Stimulated activated CD8-positive, alpha-beta memory T cell treated with anti-CD3 and anti-CD28 coated beads, Interleukin-4, amount 100 ng/mL, for 48 hours (primary cell): ENCODE measurements at regions not wholly inside any gene's neighbourhood (a gene's known extent, or its start where the extent isn't known, plus 50 kb on each side); places are given as distances from the start of the nearest gene placed in this dataset.
"Not testable (repeated sequence)": the region's sequence is repeated elsewhere in the genome, so short reads cannot be mapped to it uniquely, and the experiment has no call there.

Experiments used
- DNase-seq: peaks from one replicate; pipeline ENCODE4 v3.0.0-alpha.2; 2020

GRCh38 chr11:57920971-57921370 lies 102.7 kb upstream of the OR9Q1 start:
- no peak for DNase-seq

GRCh38 chr11:57932105-57932504 lies 91.6 kb upstream of the OR9Q1 start:
- DNase-seq = no peak

DNA sequence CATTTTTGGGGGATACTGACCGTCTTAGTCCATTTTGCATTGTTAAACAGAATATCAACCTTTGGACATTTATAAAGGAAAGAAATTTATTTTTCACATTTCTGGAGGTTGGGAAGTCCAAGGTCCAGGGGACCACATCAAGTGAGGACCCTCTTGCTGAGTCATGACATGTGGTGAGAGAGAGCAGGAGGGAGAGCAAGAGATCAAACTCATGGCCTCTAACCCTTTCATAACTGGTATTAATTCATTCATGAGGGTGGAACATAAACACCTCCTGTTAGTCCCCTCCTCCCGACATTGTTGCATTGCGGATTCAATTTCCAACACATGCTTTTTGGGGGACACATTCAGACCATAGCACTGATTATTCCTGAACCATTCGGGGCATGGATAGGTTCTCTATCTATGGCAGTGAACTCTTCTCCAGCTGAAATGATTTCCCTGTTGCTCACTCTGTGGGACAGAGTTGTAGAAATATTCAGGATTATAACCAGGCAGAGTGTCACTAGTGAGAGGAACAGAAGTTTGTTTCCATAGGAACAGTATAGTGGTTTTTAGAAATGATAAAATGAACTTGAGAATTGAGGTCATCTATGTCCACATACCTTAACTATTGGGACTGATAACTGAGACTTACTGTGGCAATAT lies 88.2 kb upstream of the OR9Q1 start:
- DNase-seq = no peak

DNA sequence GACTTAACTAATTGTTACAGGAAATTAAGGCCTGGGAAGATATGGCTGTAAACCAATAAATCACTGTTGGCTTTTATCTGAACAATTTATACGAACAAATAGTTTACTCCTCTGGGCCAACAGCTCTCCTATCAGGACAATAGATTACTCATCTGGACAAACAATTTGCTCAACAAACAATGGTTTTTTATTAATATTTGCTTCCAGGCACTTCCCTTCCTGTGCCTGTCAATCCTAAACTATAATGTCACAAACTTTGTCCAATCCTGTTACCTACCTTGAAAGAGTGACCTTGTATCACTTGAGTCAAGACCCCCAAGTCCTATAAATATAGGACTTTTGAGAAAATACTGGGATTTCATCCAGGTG lies 87.6 kb upstream of the OR9Q1 start:
- DNase-seq = no peak

- no peak for DNase-seq
These were observed 86.2 kb upstream of the OR9Q1 start for GRCh38 chr11:57937431-57937830.

GRCh38 chr11:57938351-57938750 lies 85.3 kb upstream of the OR9Q1 start:
- DNase-seq = no peak

DNA sequence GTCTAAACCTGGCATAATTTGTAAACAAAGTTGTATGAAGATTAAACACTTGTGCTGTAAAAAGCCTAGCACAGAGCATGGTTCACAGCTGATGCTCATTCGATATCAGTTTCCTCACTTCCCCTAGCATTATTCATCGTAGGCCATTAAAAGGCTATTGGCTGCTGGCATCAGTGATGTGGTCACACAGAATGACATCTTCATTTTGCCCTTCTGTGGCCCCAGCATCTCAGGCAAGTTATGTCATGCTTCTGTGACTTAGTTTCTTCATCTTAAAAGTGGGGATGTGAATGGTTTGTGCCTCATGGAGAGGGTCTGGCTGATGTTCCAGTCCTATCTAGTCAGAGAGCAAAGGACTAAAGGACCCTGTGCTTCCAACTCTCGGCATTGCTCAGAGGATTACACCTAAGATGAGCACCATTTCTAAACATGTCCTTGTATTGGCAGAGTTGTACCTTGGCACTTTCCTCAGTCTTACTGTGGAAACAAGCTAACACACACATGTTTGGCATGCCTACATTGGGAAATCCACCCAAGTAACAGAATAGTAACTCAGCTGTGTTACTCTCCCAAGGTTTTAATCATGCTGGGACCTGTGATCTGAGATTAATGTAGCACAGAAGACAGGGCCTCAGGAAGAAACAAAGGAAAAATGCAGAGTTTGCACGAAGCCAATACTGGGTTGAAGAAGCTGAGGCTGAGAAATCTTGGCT lies 83.5 kb upstream of the OR9Q1 start:
- DNase-seq = no peak

DNA sequence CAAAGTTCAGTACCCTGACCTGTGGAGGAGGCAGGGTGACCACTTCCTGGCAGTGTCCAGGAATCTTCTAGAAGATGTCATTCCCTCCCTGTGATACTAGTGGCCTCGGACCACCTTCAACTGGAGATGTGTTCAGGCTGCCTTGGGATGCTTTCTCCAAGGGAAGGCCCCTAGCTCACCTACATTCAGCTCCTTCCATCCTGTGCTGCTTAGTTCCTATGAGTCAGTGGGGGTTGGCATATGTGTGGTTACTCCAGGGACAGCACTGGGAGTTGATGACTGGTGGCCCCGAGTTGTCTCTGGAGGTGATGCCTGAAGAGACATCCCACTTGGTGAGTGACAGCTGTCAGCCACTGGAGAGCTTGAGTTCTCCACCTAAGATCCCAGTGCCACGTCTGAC lies 81.8 kb upstream of the OR9Q1 start:
- no peak for DNase-seq

GRCh38 chr11:57942808-57943207 lies 80.9 kb upstream of the OR9Q1 start:
- no peak for DNase-seq

- not testable (repeated sequence) for DNase-seq
These were observed 79.9 kb upstream of the OR9Q1 start for GRCh38 chr11:57943766-57944165.

DNA sequence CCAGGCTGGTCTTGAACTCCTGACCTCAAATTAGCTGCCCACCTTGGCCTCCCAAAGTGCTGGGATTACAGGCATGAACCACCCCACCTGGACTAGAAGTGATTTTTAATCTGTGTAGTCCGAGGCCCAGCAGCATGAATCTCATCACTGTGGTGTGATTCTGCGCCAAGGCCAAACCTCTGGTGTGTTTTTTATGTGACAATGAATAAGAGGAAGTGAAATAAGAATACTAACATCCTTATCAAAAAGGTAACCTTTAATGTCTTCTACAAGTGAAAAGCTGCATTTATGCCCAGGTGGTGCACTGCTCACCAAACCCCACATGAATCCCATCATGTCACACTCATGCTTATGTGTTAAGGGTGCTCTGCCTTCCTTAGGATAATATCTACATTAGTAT lies 77.1 kb upstream of the OR9Q1 start:
- no peak for DNase-seq

DNA sequence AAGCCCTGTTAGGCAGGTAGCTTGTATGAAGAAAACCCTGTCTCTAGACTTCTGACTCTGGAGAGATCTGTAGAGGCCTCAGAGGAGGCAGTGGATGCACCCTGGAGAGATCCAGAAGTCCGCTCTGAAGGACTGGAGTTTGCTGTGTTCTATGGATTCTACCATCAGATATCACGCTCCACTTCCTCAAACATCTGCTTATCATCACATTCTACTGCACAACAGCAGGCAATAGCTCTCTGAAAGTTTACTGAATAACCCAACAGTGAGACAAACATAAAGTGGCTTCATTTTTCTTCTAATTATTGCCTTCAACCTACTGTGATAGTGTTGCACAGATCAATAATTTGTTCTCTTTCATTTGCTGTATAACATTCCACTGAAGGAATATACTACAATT lies 59.0 kb upstream of the OR9Q1 start:
- DNase-seq = no peak

GRCh38 chr11:57971272-57972012 lies 52.2 kb upstream of the OR9Q1 start:
- DNase-seq = no peak

DNA sequence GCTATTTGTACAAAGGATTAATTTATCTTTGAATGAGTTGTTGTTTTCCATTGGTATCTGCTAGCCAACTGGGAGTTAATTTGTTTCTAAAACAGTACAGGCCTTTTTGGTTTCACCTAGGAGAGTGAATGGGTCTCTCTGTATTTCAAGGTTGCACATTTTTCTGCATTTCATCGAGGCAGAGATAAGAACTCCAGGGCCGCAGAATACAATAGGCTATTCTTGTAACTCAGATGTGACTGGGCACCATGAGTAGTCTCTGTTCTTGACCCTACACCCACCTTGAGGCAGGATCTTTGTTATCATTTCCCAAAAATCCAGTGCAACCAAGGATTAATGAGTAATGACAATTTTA lies 51.7 kb upstream of the OR9Q1 start:
- no peak for DNase-seq
